GM19099 (cell line): ENCODE measurements at regions not wholly inside any gene's neighbourhood (a gene's known extent, or its start where the extent isn't known, plus 50 kb on each side); places are given as distances from the start of the nearest gene placed in this dataset.

Experiments
- POLR2A ChIP-seq: IDR thresholded peaks from 3 replicates; pipeline ENCODE4 v1.6.1; 2011; ENCODE audit warnings: low read depth; ENCODE audit not compliant: insufficient read length; ENCODE audit errors: extremely low read depth

- TF ChIP-seq POLR2A: no peak
Measured at GRCh38 chr20:6715401-6715941, 52.0 kb upstream of the BMP2 start.

- no peak for TF ChIP-seq POLR2A
Measured at GRCh38 chr20:6714279-6714711, 53.2 kb upstream of the BMP2 start.

- TF ChIP-seq POLR2A: no peak
Measured at GRCh38 chr20:6711951-6712649, 55.4 kb upstream of the BMP2 start.

GRCh38 chr20:6709910-6710595, 57.4 kb upstream of the BMP2 start:
- no peak for TF ChIP-seq POLR2A

GRCh38 chr20:6708010-6708409, 59.5 kb upstream of the BMP2 start:
- TF ChIP-seq POLR2A: no peak

- TF ChIP-seq POLR2A: no peak
Measured at GRCh38 chr20:6707321-6707831, 60.1 kb upstream of the BMP2 start.

- no peak for TF ChIP-seq POLR2A
Measured at GRCh38 chr20:6705926-6706548, 61.4 kb upstream of the BMP2 start.

- TF ChIP-seq POLR2A: no peak
Measured at GRCh38 chr20:6705106-6705766, 62.2 kb upstream of the BMP2 start.

GRCh38 chr20:6704132-6704861, 63.2 kb upstream of the BMP2 start:
- no peak for TF ChIP-seq POLR2A

GRCh38 chr20:6703656-6704055, 63.8 kb upstream of the BMP2 start:
- no peak for TF ChIP-seq POLR2A

- TF ChIP-seq POLR2A: no peak
Measured at GRCh38 chr20:6703047-6703446, 64.4 kb upstream of the BMP2 start.

- no peak for TF ChIP-seq POLR2A
Measured at GRCh38 chr20:6702144-6702543, 65.3 kb upstream of the BMP2 start.

- no peak for TF ChIP-seq POLR2A
Measured at GRCh38 chr20:6700563-6701329, 66.7 kb upstream of the BMP2 start.

GRCh38 chr20:6699921-6700562, 67.4 kb upstream of the BMP2 start:
- TF ChIP-seq POLR2A: no peak

GRCh38 chr20:6698723-6699122, 68.8 kb upstream of the BMP2 start:
- TF ChIP-seq POLR2A: no peak
